GM12874 (cell line): ENCODE measurements at regions not wholly inside any gene's neighbourhood (a gene's known extent, or its start where the extent isn't known, plus 50 kb on each side); places are given as distances from the start of the nearest gene placed in this dataset.

Experiments used
- TF ChIP-seq, protein P1 (sequence below): IDR thresholded peaks from 2 replicates; pipeline ENCODE4 v1.5.1; 2011; ENCODE audit warnings: low read depth, mild to moderate bottlenecking, control low read depth, low read length, moderate library complexity; ENCODE audit not compliant: insufficient read depth

- TF ChIP-seq, protein P1, sequence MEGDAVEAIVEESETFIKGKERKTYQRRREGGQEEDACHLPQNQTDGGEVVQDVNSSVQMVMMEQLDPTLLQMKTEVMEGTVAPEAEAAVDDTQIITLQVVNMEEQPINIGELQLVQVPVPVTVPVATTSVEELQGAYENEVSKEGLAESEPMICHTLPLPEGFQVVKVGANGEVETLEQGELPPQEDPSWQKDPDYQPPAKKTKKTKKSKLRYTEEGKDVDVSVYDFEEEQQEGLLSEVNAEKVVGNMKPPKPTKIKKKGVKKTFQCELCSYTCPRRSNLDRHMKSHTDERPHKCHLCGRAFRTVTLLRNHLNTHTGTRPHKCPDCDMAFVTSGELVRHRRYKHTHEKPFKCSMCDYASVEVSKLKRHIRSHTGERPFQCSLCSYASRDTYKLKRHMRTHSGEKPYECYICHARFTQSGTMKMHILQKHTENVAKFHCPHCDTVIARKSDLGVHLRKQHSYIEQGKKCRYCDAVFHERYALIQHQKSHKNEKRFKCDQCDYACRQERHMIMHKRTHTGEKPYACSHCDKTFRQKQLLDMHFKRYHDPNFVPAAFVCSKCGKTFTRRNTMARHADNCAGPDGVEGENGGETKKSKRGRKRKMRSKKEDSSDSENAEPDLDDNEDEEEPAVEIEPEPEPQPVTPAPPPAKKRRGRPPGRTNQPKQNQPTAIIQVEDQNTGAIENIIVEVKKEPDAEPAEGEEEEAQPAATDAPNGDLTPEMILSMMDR: no peak
Measured at GRCh38 chr17:68197091-68197996, 50.5 kb upstream of the AMZ2 start.

DNA sequence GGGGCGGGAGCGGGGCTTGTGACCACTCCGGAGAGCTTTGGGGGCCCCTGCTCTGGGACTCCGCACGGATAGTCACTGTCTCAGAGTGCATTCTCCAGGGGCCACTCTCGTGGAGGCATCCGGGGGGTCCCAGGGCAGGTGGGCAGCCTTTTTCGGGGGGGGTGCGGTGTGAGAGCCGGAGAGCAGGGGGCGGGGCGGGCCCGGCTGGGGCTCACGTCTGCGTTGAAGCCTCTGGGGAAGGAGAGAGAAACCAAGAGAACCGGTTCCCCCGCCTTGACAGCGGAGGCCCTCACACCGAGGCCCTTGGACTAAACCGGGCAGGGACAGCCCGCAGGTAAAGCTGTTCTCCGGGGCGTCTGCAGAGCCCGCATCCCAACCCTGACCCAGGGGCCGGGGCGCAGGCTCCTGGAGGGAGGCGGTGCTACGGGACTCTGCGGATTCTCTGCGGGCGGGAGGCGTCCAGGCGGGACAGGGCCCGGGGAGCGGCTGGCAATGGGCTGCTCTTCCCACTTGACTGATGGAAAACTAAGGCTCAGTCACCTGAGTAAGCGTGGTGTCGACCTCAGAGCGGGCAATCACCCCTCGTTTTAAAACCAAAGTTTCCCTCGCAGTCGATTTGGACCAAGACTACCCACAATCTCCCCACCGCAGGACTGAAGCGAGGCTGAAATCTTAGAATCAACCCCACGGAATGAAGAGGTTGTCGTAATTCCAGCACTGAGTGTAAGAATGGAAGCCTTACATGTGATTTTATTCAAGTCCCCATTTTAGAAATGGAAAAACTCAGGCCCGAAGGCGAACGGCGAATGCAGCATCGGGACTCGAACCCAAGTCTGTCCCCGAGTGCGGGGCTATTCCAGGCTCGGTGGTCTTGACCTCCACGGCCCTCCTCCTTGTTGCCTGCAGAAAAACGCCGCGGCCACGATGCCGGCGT, 49.6 kb upstream of the AMZ2 start:
- TF ChIP-seq, protein P1: no peak
